Mammary epithelial cell (primary cell): ENCODE measurements at regions not wholly inside any gene's neighbourhood (a gene's known extent, or its start where the extent isn't known, plus 50 kb on each side); places are given as distances from the start of the nearest gene placed in this dataset.

Experiments
- CTCF ChIP-seq, 2 donors: IDR thresholded peaks in 1 of 2; conservative IDR thresholded peaks in 1 of 2; 2 replicates each; pipeline ENCODE4 v1.5.1; 2011 to 2012; ENCODE audit warnings: inconsistent platforms in 2 of 2, low read length in 2 of 2, mild to moderate bottlenecking in 2 of 2, control low read depth in 1 of 2, low read depth in 1 of 2; ENCODE audit not compliant: insufficient read depth in 1 of 2; ENCODE audit errors: extremely low read depth in 1 of 2
- EZH2 ChIP-seq: IDR thresholded peaks from 2 replicates; pipeline ENCODE4 v1.6.1; 2012; ENCODE audit warnings: low read length, inconsistent platforms, borderline replicate concordance

GRCh38 chr1:218809061-218809460 is 364.6 kb upstream of the LYPLAL1 start:
- TF ChIP-seq CTCF (conservative IDR thresholded peaks at IDR 0.05 in 1 of 2, IDR thresholded peaks at IDR 0.05 in 1 of 2; ENCODE audit: extremely low read depth in 1 of 2, insufficient read depth in 1 of 2, low read depth in 1 of 2, low read length in 2 of 2), result no peak
- TF ChIP-seq EZH2, result no peak
